HG03196 (cell line): ENCODE measurements at regions not wholly inside any gene's neighbourhood (a gene's known extent, or its start where the extent isn't known, plus 50 kb on each side); places are given as distances from the start of the nearest gene placed in this dataset.

Experiments used
- ATAC-seq: cut with Tn5 transposase; IDR thresholded peaks from one replicate; pipeline ENCODE4 v1.9.1; 2021; ENCODE audit not compliant: unreplicated experiment

- no peak for ATAC-seq
Observed at GRCh38 chr18:40415176-40415791, 1539.8 kb upstream of the PIK3C3 start.

- ATAC-seq: no peak
Observed at GRCh38 chr18:40414155-40414754, 1540.8 kb upstream of the PIK3C3 start.

GRCh38 chr18:40413160-40413559, 1541.9 kb upstream of the PIK3C3 start:
- no peak for ATAC-seq

GRCh38 chr18:40412410-40412809, 1542.6 kb upstream of the PIK3C3 start:
- ATAC-seq: no peak

- no peak for ATAC-seq
Observed at GRCh38 chr18:40407909-40408308, 1547.1 kb upstream of the PIK3C3 start.

GRCh38 chr18:40404284-40404683, 1550.8 kb upstream of the PIK3C3 start:
- ATAC-seq: no peak

GRCh38 chr18:40402052-40402451, 1553.0 kb upstream of the PIK3C3 start:
- no peak for ATAC-seq

GRCh38 chr18:40388121-40388520, 1566.9 kb upstream of the PIK3C3 start:
- no peak for ATAC-seq

GRCh38 chr18:40387130-40387787, 1567.8 kb upstream of the PIK3C3 start:
- ATAC-seq: no peak

- no peak for ATAC-seq
Observed at GRCh38 chr18:40382197-40382596, 1572.8 kb upstream of the PIK3C3 start.

GRCh38 chr18:40380686-40381439, 1574.2 kb upstream of the PIK3C3 start:
- no peak for ATAC-seq

- no peak for ATAC-seq
Observed at GRCh38 chr18:40375837-40376236, 1579.2 kb upstream of the PIK3C3 start.

GRCh38 chr18:40371673-40372072, 1583.4 kb upstream of the PIK3C3 start:
- ATAC-seq: no peak

GRCh38 chr18:40367576-40367975, 1587.5 kb upstream of the PIK3C3 start:
- ATAC-seq: no peak

GRCh38 chr18:40366521-40366920, 1588.5 kb upstream of the PIK3C3 start:
- ATAC-seq: no peak

- no peak for ATAC-seq
Observed at GRCh38 chr18:40365526-40365925, 1589.5 kb upstream of the PIK3C3 start.

- ATAC-seq: no peak
Observed at GRCh38 chr18:40360558-40360957, 1594.5 kb upstream of the PIK3C3 start.

- no peak for ATAC-seq
Observed at GRCh38 chr18:40357536-40357935, 1597.5 kb upstream of the PIK3C3 start.

- no peak for ATAC-seq
Observed at GRCh38 chr18:40356168-40356567, 1598.9 kb upstream of the PIK3C3 start.

GRCh38 chr18:40355726-40356125, 1599.3 kb upstream of the PIK3C3 start:
- no peak for ATAC-seq

GRCh38 chr18:40348196-40348595, 1606.8 kb upstream of the PIK3C3 start:
- no peak for ATAC-seq

- no peak for ATAC-seq
Observed at GRCh38 chr18:40347261-40347660, 1607.8 kb upstream of the PIK3C3 start.
